ENCODE measurements at regions not wholly inside any gene's neighbourhood (a gene's known extent, or its start where the extent isn't known, plus 50 kb on each side); places are given as distances from the start of the nearest gene placed in this dataset.
A peak's percentile ranks its signal among the peaks of the same experiment; 100 is the strongest.

DNA sequence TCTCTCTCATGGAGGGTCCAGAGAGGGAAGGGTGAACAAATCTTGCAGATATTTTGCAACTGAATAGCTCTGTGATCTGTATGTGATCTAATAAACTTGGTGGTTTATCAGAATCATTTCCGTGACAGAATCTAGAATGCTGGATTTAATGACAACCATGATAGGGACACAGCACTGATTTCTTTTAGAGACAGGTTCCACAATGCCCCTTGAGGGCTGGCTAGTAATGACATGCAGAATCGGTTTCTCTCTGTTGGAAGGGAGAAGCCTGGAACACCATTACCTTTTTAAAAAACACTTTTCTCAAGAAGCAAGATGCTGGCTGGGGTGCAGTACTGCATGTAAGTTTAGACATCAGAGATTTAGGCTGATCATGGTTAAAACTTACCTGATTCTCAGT lies 313.4 kb downstream of the CDH26 start:
- POLR2A ChIA-PET = interaction anchor here (0.5 kb wide), 1 partner anchor 13 kb away, joined by 4 read pairs; no protein-coding TSS in a partner anchor
- H3K27ac ChIP-seq (ENCODE audit: low read length) = no peak overlapping the region
- H3K36me3 ChIP-seq (ENCODE audit: control insufficient read depth, insufficient read depth, low read length) = no peaks in the 10 kb centered on the region
- no TSS peak for BruUV-seq (replicated peaks)
- TF ChIP-seq, protein P1, sequence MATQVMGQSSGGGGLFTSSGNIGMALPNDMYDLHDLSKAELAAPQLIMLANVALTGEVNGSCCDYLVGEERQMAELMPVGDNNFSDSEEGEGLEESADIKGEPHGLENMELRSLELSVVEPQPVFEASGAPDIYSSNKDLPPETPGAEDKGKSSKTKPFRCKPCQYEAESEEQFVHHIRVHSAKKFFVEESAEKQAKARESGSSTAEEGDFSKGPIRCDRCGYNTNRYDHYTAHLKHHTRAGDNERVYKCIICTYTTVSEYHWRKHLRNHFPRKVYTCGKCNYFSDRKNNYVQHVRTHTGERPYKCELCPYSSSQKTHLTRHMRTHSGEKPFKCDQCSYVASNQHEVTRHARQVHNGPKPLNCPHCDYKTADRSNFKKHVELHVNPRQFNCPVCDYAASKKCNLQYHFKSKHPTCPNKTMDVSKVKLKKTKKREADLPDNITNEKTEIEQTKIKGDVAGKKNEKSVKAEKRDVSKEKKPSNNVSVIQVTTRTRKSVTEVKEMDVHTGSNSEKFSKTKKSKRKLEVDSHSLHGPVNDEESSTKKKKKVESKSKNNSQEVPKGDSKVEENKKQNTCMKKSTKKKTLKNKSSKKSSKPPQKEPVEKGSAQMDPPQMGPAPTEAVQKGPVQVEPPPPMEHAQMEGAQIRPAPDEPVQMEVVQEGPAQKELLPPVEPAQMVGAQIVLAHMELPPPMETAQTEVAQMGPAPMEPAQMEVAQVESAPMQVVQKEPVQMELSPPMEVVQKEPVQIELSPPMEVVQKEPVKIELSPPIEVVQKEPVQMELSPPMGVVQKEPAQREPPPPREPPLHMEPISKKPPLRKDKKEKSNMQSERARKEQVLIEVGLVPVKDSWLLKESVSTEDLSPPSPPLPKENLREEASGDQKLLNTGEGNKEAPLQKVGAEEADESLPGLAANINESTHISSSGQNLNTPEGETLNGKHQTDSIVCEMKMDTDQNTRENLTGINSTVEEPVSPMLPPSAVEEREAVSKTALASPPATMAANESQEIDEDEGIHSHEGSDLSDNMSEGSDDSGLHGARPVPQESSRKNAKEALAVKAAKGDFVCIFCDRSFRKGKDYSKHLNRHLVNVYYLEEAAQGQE (IDR thresholded peaks at IDR 0.05; ENCODE audit: insufficient read depth in 1 of 2, low read depth in 2 of 2, low read length in 1 of 2) = no peak
- TF ChIP-seq, protein P2, sequence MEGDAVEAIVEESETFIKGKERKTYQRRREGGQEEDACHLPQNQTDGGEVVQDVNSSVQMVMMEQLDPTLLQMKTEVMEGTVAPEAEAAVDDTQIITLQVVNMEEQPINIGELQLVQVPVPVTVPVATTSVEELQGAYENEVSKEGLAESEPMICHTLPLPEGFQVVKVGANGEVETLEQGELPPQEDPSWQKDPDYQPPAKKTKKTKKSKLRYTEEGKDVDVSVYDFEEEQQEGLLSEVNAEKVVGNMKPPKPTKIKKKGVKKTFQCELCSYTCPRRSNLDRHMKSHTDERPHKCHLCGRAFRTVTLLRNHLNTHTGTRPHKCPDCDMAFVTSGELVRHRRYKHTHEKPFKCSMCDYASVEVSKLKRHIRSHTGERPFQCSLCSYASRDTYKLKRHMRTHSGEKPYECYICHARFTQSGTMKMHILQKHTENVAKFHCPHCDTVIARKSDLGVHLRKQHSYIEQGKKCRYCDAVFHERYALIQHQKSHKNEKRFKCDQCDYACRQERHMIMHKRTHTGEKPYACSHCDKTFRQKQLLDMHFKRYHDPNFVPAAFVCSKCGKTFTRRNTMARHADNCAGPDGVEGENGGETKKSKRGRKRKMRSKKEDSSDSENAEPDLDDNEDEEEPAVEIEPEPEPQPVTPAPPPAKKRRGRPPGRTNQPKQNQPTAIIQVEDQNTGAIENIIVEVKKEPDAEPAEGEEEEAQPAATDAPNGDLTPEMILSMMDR (IDR thresholded peaks at IDR 0.05) = peak; percentile 42
- DNase-seq (ENCODE audit: low read depth, low spot score) (no peak), ATAC-seq (no peak)
- intact Hi-C loops (cut with micrococcal nuclease; ENCODE audit: unreplicated experiment) (no loop called here), in situ Hi-C loops (cut with HindIII; ENCODE audit: low pct_unique_long_range_greater_than_20kb, low sequenced_read_pairs) (no loop called here)
- H3K9me3 ChIP-seq (ENCODE audit: control insufficient read depth, insufficient read depth, low read depth, low read length) = no peaks in the 10 kb centered on the region
- H3K27me3 ChIP-seq (ENCODE audit: control insufficient read depth, insufficient read depth, low read length) = peaks cover 4% of the 10 kb centered on the region; the same call in 1 of the 2 replicates
- CTCF ChIA-PET = no interaction called here
- H3K4me3 ChIP-seq (ENCODE audit: low read depth in 2 of 2, low read length in 2 of 2) = no peak overlapping the region
- no peaks in the 10 kb centered on the region for H3K4me1 ChIP-seq (ENCODE audit: control insufficient read depth, insufficient read depth, low read length)

DNA sequence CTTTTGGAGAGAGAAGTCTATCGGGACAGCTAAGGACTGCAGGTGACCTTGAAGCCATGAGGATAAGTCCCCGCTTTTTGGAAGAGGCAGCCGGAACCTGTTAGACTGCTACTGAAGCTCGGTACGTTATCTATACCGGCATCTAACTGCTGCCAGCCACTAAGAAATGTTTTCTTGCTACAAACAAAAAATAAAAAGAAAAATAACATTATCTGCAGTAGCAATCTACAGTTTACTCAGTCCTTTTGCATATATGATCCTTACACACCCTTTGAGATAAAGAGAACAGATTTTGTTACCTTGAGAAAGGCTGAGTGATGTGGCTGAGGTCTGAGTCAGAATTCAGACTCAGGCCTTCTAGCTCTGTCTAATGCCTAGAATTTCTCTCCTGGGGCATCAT lies 314.6 kb downstream of the CDH26 start:
- TF ChIP-seq, protein P1 (IDR thresholded peaks at IDR 0.05; ENCODE audit: insufficient read depth in 1 of 2, low read depth in 2 of 2, low read length in 1 of 2) = no peak
- no peak for TF ChIP-seq POLR2AphosphoS5 (IDR thresholded peaks at IDR 0.05; ENCODE audit: low read depth, low read length)
- TF ChIP-seq, protein P2 (IDR thresholded peaks at IDR 0.05) = no peak
- TF ChIP-seq SIN3A (IDR thresholded peaks at IDR 0.05; ENCODE audit: borderline replicate concordance, insufficient read depth, low read depth, low read length) = no peak
- no peak for TF ChIP-seq TCF7L2 (IDR thresholded peaks at IDR 0.05; ENCODE audit: low read depth, low read length)
- no peak overlapping the region for H3K27ac ChIP-seq (ENCODE audit: low read length)
- no peaks in the 10 kb centered on the region for H3K36me3 ChIP-seq (ENCODE audit: control insufficient read depth, insufficient read depth, low read length)
- CTCF ChIA-PET = interaction anchor here (0.9 kb wide), 1 partner anchor 1470 kb away, joined by 3 read pairs; no protein-coding TSS in a partner anchor
- ATAC-seq (no peak), DNase-seq (ENCODE audit: low read depth, low spot score) (no peak)
- intact Hi-C loops (cut with micrococcal nuclease; ENCODE audit: unreplicated experiment) = no loop called here
- BruUV-seq (replicated peaks) = no TSS peak
- peaks cover 4% of the 10 kb centered on the region; the same call in 1 of the 2 replicates for H3K27me3 ChIP-seq (ENCODE audit: control insufficient read depth, insufficient read depth, low read length)
- no peak overlapping the region for H3K4me3 ChIP-seq (ENCODE audit: low read depth in 2 of 2, low read length in 2 of 2)
- POLR2A ChIA-PET = no interaction called here
- in situ Hi-C loops (cut with HindIII; ENCODE audit: low pct_unique_long_range_greater_than_20kb, low sequenced_read_pairs) = no loop called here
- no peaks in the 10 kb centered on the region for H3K9me3 ChIP-seq (ENCODE audit: control insufficient read depth, insufficient read depth, low read depth, low read length)
- no peaks in the 10 kb centered on the region for H3K4me1 ChIP-seq (ENCODE audit: control insufficient read depth, insufficient read depth, low read length)

Measured in Panc1 (cell line).